SK-N-SH (cell line): ENCODE measurements at regions not wholly inside any gene's neighbourhood (a gene's known extent, or its start where the extent isn't known, plus 50 kb on each side); places are given as distances from the start of the nearest gene placed in this dataset.

ENCODE experiments used
- CTCF ChIA-PET: fragments of 300-600, 350-600 bp; formaldehyde crosslinking; extraction: SDS; loops from one replicate; lab custom pipeline; 2021; lab: Yijun Ruan, JAX
- POLR2A ChIA-PET: fragments of 350-600 bp; sonication (Branson Sonifier 250); formaldehyde crosslinking; extraction: SDS; loops from one replicate; lab custom pipeline; 2020; ENCODE audit warnings: antibody characterized with exemption, inconsistent platforms; lab: Yijun Ruan, JAX
- DNase-seq: peaks from one replicate; pipeline ENCODE4 v3.0.0; 2012
- H2AFZ ChIP-seq: fragments of 200-600 bp; sonication (generic); 2 replicates; pipeline ENCODE4 v1.8.1; 2016; ENCODE audit warnings: antibody characterized with exemption, mild to moderate bottlenecking, low read depth
- H3F3A ChIP-seq: fragments of 200-600 bp; sonication (generic); replicated peaks from 2 replicates; pipeline ENCODE3; 2016; ENCODE audit warnings: antibody characterized with exemption, mild to moderate bottlenecking; ENCODE audit not compliant: insufficient read depth
- H3K27ac ChIP-seq, 2 experiments: fragments of 200-500 bp in 1 of 2; fragments of 200-600 bp in 1 of 2; sonication (Bioruptor generic) in 1 of 2; sonication (generic), shearing (Covaris generic) in 1 of 2; 2 replicates each; pipeline versions ENCODE4 v1.5.1 to v1.6.1; 2014 to 2016; ENCODE audit warnings: low read depth in 2 of 2, inconsistent platforms in 1 of 2, low read length in 1 of 2, mild to moderate bottlenecking in 1 of 2, mixed read lengths in 1 of 2
- H3K27me3 ChIP-seq: fragments of 200-600 bp; sonication (generic), shearing (Covaris generic); 2 replicates; pipeline ENCODE4 v1.6.1; 2016; ENCODE audit warnings: mixed run types; ENCODE audit not compliant: insufficient read depth
- H3K36me3 ChIP-seq, 2 experiments: fragments of 200-500 bp in 1 of 2; fragments of 200-600 bp in 1 of 2; sonication (Bioruptor generic) in 1 of 2; sonication (generic) in 1 of 2; replicated peaks in 1 of 2; 2 replicates each; pipeline versions ENCODE3 to v1.5.1; 2014 to 2016; ENCODE audit warnings: low read length in 1 of 2, mild to moderate bottlenecking in 1 of 2; ENCODE audit not compliant: insufficient read depth in 2 of 2, control insufficient read depth in 1 of 2
- H3K4me1 ChIP-seq, 2 experiments: fragments of 200-500 bp in 1 of 2; fragments of 200-600 bp in 1 of 2; sonication (Bioruptor generic) in 1 of 2; sonication (generic), shearing (Covaris generic) in 1 of 2; 2 replicates each; pipeline versions ENCODE4 v1.5.1 to v1.6.1; 2014 to 2016; ENCODE audit warnings: low read depth in 1 of 2, low read length in 1 of 2, mixed run types in 1 of 2; ENCODE audit not compliant: insufficient read depth in 2 of 2, control insufficient read depth in 1 of 2
- H3K4me2 ChIP-seq: fragments of 200-600 bp; sonication (generic), shearing (Covaris generic); 2 replicates; pipeline ENCODE4 v1.6.1; 2017; ENCODE audit warnings: mixed run types
- H3K4me3 ChIP-seq, 2 experiments: fragments of 200-500 bp in 1 of 2; fragments of 200-600 bp in 1 of 2; sonication (Bioruptor generic) in 1 of 2; sonication (generic), shearing (Covaris generic) in 1 of 2; 2 replicates each; pipeline versions ENCODE4 v1.5.1 to v1.8.1; 2014 to 2016; ENCODE audit warnings: low read depth in 2 of 2, inconsistent platforms in 1 of 2, low read length in 1 of 2, mild to moderate bottlenecking in 1 of 2, mixed read lengths in 1 of 2, moderate library complexity in 1 of 2
- H3K79me2 ChIP-seq: fragments of 200-600 bp; sonication (generic); 2 replicates; pipeline ENCODE4 v1.8.1; 2017; ENCODE audit warnings: mild to moderate bottlenecking; ENCODE audit not compliant: insufficient read depth
- H3K9ac ChIP-seq: fragments of 200-600 bp; sonication (generic); 2 replicates; pipeline ENCODE4 v1.6.1; 2017; ENCODE audit warnings: mixed run types
- H3K9me2 ChIP-seq: fragments of 200-600 bp; sonication (generic); 2 replicates; pipeline ENCODE4 v1.6.1; 2017; ENCODE audit warnings: mixed run types
- H3K9me3 ChIP-seq: fragments of 200-600 bp; sonication (generic); 2 replicates; pipeline ENCODE4 v1.6.1; 2017; ENCODE audit warnings: mixed run types, mild to moderate bottlenecking, moderate library complexity
- H4K20me1 ChIP-seq: fragments of 200-600 bp; sonication (generic); 2 replicates; pipeline ENCODE4 v1.6.1; 2017; ENCODE audit warnings: mild to moderate bottlenecking, mixed run types; ENCODE audit not compliant: insufficient read depth
- ELF1 ChIP-seq: IDR thresholded peaks from 2 replicates; pipeline ENCODE4 v1.4.0; 2012
- EP300 ChIP-seq, 2 experiments: IDR thresholded peaks; 2 replicates each; pipeline versions ENCODE4 v1.4.0 to v1.6.1; 2012; ENCODE audit warnings: borderline replicate concordance in 1 of 2, low read depth in 1 of 2, low read length in 1 of 2
- FOSL2 ChIP-seq: IDR thresholded peaks from 2 replicates; pipeline ENCODE4 v1.4.0; 2012; ENCODE audit warnings: low read depth, mild to moderate bottlenecking, moderate library complexity, borderline replicate concordance
- FOXM1 ChIP-seq: IDR thresholded peaks from 2 replicates; pipeline ENCODE4 v1.4.0; 2012; ENCODE audit warnings: low read depth, mild to moderate bottlenecking
- GATA2 ChIP-seq: sonication (generic); formaldehyde crosslinking; IDR thresholded peaks from 2 replicates; pipeline ENCODE4 v1.5.0; 2020; ENCODE audit warnings: mild to moderate bottlenecking, missing genetic modification reagents
- MEF2A ChIP-seq: IDR thresholded peaks from 2 replicates; pipeline ENCODE4 v1.4.0; 2012; ENCODE audit warnings: low read depth, borderline replicate concordance
- NRF1 ChIP-seq: IDR thresholded peaks from 2 replicates; pipeline ENCODE4 v1.6.1; 2012; ENCODE audit warnings: low read depth, mild to moderate bottlenecking, low read length
- POLR2AphosphoS5 ChIP-seq: IDR thresholded peaks from 2 replicates; pipeline ENCODE4 v1.6.1; 2012; ENCODE audit warnings: low read depth, low read length
- RAD21 ChIP-seq: IDR thresholded peaks from 2 replicates; pipeline ENCODE4 v1.6.1; 2012; ENCODE audit warnings: mild to moderate bottlenecking, low read length
- RCOR1 ChIP-seq: fragments of 150-350 bp; IDR thresholded peaks from 2 replicates; pipeline ENCODE4 v1.6.1; 2017; ENCODE audit warnings: antibody characterized with exemption, low read length
- SIN3A ChIP-seq: IDR thresholded peaks from 2 replicates; pipeline ENCODE4 v1.6.1; 2012; ENCODE audit warnings: low read depth, mild to moderate bottlenecking, low read length, moderate library complexity, borderline replicate concordance
- TAF1 ChIP-seq: IDR thresholded peaks from 2 replicates; pipeline ENCODE4 v1.6.1; 2012; ENCODE audit warnings: low read depth, mild to moderate bottlenecking, low read length, moderate library complexity, borderline replicate concordance
- TCF12 ChIP-seq: IDR thresholded peaks from 2 replicates; pipeline ENCODE4 v1.4.0; 2012
- WGBS: methylation state at CpG from one replicate; pipeline ENCODE4 v1.1.6; 2017; ENCODE audit warnings: low lambda C conversion rate; 5-methylcytosine and 5-hydroxymethylcytosine counted together
- TF ChIP-seq, protein P1 (sequence below): IDR thresholded peaks from 2 replicates; pipeline ENCODE4; 2012
- TF ChIP-seq, protein P2 (sequence below): IDR thresholded peaks from 2 replicates; pipeline ENCODE4 v1.4.0; 2012; ENCODE audit warnings: low read depth
- TF ChIP-seq, protein P3 (sequence below): fragments of 150-350 bp; IDR thresholded peaks from 2 replicates; pipeline ENCODE4 v1.6.1; 2017; ENCODE audit warnings: antibody characterized with exemption, low read length, low read depth, borderline replicate concordance
- TF ChIP-seq, protein P4 (sequence below): fragments of 200-600 bp; sonication (generic); IDR thresholded peaks from 2 replicates; pipeline ENCODE4 v1.6.1; 2017; ENCODE audit warnings: antibody characterized with exemption, mild to moderate bottlenecking, moderate library complexity
- TF ChIP-seq, protein P5 (sequence below): IDR thresholded peaks from 2 replicates; pipeline ENCODE4 v1.4.0; 2012; ENCODE audit warnings: low read depth, borderline replicate concordance

DNA sequence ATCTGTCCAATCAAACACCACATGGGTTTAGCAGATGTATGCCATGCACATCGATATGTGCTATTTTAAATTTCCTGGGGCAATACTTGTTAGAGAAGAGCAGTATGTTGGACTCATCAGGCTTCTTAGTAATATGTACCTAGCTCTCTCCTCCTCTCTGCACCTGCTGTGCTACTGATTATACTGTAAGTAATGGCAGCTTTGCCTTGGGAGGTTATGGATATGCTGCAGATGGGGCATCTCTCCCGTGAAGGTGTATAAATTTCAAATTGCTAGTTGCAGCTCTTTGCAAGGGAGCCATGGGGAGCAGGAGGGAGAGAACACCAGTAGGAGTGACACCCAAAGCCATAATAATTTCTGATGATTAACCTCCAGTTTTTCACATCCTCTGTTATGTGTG, 101.5 kb downstream of the SPATA31D1 start:
- Histone ChIP-seq H3K4me1 (no peaks in the 10 kb centered on the region), H3K9ac (no peak overlapping the region), H3K9me2 (no peaks in the 10 kb centered on the region), H4K20me1 (no peaks in the 10 kb centered on the region), H3K27ac (no peak overlapping the region), H3K4me2 (no peak overlapping the region), H3K79me2 (no peaks in the 10 kb centered on the region), H2AFZ (no peak overlapping the region), H3F3A (no peaks in the 10 kb centered on the region), H3K27me3 (no peaks in the 10 kb centered on the region), H3K9me3 (no peaks in the 10 kb centered on the region), H3K36me3 (no peaks in the 10 kb centered on the region), H3K4me3 (no peak overlapping the region)
- 65% methylated on average over 2 of the region's 2 CpGs for WGBS
- CTCF ChIA-PET: interaction anchor here (1.0 kb wide), 2 partner anchors 14 to 42 kb away, joined by 3 read pairs; no protein-coding TSS in a partner anchor
- POLR2A ChIA-PET: no interaction called here
- DNase-seq: no peak
- TF ChIP-seq NRF1 (no peak), SIN3A (no peak), ELF1 (no peak), FOXM1 (no peak), FOSL2 (no peak), RAD21 (no peak), TAF1 (no peak), MEF2A (no peak), GATA2 (CRISPR knock-in tag) (no peak), RCOR1 (no peak), TCF12 (no peak)
- TF ChIP-seq, protein P1, sequence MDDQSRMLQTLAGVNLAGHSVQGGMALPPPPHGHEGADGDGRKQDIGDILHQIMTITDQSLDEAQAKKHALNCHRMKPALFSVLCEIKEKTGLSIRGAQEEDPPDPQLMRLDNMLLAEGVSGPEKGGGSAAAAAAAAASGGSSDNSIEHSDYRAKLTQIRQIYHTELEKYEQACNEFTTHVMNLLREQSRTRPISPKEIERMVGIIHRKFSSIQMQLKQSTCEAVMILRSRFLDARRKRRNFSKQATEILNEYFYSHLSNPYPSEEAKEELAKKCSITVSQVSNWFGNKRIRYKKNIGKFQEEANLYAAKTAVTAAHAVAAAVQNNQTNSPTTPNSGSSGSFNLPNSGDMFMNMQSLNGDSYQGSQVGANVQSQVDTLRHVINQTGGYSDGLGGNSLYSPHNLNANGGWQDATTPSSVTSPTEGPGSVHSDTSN: no peak
- TF ChIP-seq, protein P2, sequence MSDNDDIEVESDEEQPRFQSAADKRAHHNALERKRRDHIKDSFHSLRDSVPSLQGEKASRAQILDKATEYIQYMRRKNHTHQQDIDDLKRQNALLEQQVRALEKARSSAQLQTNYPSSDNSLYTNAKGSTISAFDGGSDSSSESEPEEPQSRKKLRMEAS: no peak
- TF ChIP-seq, protein P3, sequence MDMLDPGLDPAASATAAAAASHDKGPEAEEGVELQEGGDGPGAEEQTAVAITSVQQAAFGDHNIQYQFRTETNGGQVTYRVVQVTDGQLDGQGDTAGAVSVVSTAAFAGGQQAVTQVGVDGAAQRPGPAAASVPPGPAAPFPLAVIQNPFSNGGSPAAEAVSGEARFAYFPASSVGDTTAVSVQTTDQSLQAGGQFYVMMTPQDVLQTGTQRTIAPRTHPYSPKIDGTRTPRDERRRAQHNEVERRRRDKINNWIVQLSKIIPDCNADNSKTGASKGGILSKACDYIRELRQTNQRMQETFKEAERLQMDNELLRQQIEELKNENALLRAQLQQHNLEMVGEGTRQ: no peak
- TF ChIP-seq, protein P4, sequence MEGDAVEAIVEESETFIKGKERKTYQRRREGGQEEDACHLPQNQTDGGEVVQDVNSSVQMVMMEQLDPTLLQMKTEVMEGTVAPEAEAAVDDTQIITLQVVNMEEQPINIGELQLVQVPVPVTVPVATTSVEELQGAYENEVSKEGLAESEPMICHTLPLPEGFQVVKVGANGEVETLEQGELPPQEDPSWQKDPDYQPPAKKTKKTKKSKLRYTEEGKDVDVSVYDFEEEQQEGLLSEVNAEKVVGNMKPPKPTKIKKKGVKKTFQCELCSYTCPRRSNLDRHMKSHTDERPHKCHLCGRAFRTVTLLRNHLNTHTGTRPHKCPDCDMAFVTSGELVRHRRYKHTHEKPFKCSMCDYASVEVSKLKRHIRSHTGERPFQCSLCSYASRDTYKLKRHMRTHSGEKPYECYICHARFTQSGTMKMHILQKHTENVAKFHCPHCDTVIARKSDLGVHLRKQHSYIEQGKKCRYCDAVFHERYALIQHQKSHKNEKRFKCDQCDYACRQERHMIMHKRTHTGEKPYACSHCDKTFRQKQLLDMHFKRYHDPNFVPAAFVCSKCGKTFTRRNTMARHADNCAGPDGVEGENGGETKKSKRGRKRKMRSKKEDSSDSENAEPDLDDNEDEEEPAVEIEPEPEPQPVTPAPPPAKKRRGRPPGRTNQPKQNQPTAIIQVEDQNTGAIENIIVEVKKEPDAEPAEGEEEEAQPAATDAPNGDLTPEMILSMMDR: no peak

DNA sequence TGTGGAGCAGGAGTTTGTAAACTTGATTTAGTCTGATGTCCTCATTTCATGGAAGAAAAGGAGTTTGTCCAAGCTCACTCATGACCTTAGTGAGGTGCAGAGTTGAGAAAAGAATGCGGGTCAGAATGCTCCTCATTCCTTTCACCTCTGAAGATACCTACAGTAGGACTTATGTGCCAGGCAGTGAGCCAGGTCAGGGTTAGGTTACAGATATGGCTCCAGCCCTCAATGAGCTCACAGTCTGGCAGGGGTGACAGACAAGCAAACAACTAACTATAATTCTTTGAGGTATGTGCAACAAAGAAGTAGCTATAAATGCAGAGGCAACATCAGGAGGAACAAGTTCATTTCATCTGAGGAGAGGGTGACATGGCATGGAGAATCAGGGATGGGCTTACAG, 102.5 kb downstream of the SPATA31D1 start:
- WGBS: 50% methylated on average over 1 of the region's 1 CpG
- no peak for DNase-seq

More for the DNA sequence above, 102.5 kb downstream of the SPATA31D1 start:
- Histone ChIP-seq H3K4me3 (no peak overlapping the region), H3K36me3 (no peaks in the 10 kb centered on the region), H4K20me1 (no peaks in the 10 kb centered on the region), H3K27me3 (no peaks in the 10 kb centered on the region), H3K9me3 (no peaks in the 10 kb centered on the region), H3K4me1 (no peaks in the 10 kb centered on the region), H3K27ac (no peak overlapping the region), H3K9me2 (no peaks in the 10 kb centered on the region), H3K4me2 (no peak overlapping the region), H3F3A (no peaks in the 10 kb centered on the region), H2AFZ (no peak overlapping the region), H3K9ac (no peak overlapping the region), H3K79me2 (no peaks in the 10 kb centered on the region)
- POLR2A ChIA-PET: no interaction called here
- CTCF ChIA-PET: interaction anchor here (1.1 to 1.6 kb wide), 2 partner anchors 10 to 12 kb away, joined by 3 to 4 read pairs; no protein-coding TSS in a partner anchor
- TF ChIP-seq ELF1 (no peak), POLR2AphosphoS5 (no peak), TCF12 (no peak), GATA2 (CRISPR knock-in tag) (no peak), EP300 (IDR thresholded peaks at IDR 0.05; ENCODE audit: borderline replicate concordance in 1 of 2, low read depth in 1 of 2, low read length in 1 of 2) (no peak)
- TF ChIP-seq, protein P5, sequence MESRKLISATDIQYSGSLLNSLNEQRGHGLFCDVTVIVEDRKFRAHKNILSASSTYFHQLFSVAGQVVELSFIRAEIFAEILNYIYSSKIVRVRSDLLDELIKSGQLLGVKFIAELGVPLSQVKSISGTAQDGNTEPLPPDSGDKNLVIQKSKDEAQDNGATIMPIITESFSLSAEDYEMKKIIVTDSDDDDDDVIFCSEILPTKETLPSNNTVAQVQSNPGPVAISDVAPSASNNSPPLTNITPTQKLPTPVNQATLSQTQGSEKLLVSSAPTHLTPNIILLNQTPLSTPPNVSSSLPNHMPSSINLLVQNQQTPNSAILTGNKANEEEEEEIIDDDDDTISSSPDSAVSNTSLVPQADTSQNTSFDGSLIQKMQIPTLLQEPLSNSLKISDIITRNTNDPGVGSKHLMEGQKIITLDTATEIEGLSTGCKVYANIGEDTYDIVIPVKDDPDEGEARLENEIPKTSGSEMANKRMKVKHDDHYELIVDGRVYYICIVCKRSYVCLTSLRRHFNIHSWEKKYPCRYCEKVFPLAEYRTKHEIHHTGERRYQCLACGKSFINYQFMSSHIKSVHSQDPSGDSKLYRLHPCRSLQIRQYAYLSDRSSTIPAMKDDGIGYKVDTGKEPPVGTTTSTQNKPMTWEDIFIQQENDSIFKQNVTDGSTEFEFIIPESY: no peak
